NK-92 treated with Interleukin-12 subunit alpha and Interleukin-12 subunit beta, amount 100 ng/mL, for 24 hours (cell line): ENCODE measurements at regions not wholly inside any gene's neighbourhood (a gene's known extent, or its start where the extent isn't known, plus 50 kb on each side); places are given as distances from the start of the nearest gene placed in this dataset.
"Not testable (repeated sequence)": the region's sequence is repeated elsewhere in the genome, so short reads cannot be mapped to it uniquely, and the experiment has no call there.

ENCODE experiments used
- DNase-seq: peaks from one replicate; lab custom pipeline; 2025; lab: John Stamatoyannopoulos, UW

DNA sequence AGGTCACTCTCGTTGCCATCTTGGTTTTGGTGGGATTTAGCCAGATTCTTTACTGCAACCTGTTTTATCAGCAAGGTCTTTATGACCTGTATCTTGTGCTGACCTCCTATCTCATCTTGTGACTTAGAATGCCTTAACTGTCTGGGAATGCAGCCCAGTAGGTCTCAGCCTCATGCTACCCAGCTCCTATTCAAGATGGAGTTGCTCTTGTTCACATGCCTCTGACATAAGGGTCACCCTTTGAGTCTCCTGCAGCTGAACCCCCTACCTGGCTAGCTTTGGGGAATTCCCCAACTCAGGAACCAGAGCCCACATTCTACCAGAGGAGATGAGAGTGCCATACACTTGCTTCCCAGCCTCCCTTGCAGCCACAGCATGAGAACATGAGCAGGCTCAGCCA is 123.0 kb upstream of the ARHGEF3 start:
- DNase-seq = not testable (repeated sequence)

GRCh38 chr3:56923526-56924224 is 121.9 kb upstream of the ARHGEF3 start:
- DNase-seq = no peak

DNA sequence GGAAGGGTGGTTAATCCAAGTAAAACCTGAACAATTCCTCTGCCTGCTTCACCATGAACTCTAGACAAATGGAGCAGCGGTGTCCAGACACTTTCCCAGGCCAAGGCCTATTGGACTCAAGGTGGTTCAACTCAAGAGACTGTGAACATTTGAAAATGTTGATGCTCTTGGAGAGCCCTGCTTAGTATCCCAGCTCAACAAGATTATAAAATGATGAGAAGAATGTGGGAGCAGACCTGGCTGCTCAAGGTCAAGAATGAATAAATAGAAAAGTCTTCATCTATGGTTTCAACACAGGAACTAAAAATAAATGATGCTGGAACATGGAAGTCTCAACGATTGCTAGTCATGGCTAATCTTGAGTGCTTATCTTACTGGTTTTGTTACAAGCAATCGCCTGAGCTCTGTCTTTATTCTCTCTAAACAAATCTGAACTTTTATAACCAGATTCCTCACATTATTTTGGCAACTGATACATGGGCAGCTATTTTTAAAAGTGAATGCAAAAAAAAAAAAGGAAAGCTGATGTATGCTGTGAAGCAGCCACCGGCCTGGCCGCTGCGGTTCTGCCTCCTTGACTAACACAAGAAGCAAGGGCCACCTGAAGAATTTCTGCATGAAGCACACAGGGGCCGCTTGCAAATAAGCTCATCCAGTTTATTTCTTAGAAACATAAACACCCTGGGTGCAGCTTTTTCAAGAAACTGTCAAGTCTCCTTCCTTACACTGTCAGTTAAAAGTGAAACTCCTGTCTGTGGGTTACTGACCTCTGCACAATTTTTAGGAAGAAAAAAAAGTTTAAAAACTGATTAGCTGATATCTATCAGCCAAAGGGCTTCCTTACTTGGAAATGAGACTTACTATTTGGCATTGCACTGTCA is 120.1 kb upstream of the ARHGEF3 start:
- peak; percentile 4 for DNase-seq

- DNase-seq = no peak
These were observed 118.0 kb upstream of the ARHGEF3 start for GRCh38 chr3:56919797-56920195.

DNA sequence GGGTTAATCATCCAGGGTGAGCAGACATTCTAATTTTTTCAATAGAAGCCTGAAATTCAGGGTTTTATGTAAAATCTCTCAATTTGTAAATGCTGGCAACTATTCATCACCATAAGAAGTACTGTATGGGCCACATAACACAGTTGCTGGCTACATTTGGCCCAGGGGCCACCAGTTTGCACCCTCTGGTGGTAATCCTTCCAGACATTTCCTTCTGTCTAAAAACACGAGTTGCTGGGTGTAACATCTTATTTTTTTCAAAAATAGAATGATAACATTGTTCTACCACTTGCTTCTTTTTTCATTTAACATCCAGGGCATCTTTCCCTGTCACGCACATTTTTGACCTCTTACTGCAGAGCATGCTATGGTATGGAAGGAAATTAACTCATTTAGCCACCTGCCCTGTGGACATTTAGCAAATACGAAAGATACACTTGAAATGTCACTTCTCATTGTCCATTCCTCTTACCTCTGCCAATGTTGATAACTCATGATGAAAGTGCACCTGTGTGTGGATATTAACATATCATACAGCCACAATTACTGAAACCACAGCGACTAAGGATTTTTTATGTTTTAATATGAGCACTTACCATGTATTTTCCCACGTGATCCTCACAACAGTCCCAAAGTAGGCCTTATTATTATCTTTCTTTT is 117.5 kb upstream of the ARHGEF3 start:
- no peak for DNase-seq

GRCh38 chr3:56918111-56918568 is 116.4 kb upstream of the ARHGEF3 start:
- no peak for DNase-seq

- DNase-seq = no peak
These were observed 115.8 kb upstream of the ARHGEF3 start for GRCh38 chr3:56917361-56918110.

GRCh38 chr3:56916716-56917360 is 115.1 kb upstream of the ARHGEF3 start:
- DNase-seq = no peak

- peak; percentile 26 for DNase-seq
These were observed 114.3 kb upstream of the ARHGEF3 start for GRCh38 chr3:56915966-56916586.

DNA sequence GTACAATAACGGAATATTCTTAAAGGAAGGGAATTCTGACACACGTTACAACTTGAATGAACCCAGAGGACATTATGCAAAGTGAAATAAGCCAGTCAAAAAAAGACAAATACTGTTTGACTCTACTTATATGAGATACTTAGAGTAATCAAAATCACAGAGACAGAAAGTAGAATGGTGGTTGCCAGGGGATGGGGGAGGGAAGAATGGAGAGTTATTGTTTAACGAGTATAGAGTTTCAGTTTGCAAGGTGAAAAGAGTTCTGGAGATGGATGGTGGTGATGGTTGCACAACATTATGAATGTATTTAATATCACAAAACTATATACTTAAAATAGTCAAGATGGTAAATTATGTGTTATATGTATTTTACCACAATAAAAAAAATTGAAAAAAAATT is 112.9 kb upstream of the ARHGEF3 start:
- DNase-seq = no peak

DNA sequence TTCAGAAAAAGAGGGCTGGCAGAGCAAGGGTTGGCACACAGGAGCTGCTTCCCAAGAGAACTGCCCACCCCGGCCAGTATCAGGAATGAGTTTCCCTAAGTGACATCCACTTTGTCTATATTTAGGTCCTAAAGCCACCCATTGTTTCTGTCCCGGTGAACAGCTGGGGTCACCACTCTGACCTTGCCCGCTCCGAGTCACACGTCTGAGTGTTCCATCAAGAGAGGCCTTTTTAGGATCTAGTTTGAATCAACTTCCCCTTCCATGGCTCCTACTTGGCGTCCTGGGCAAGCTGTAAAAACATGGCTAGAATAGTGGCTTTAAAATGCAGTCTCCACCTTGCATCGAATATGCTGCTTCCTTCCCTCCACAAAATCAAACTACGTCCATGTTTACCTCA is 109.6 kb upstream of the ARHGEF3 start:
- DNase-seq = no peak

DNA sequence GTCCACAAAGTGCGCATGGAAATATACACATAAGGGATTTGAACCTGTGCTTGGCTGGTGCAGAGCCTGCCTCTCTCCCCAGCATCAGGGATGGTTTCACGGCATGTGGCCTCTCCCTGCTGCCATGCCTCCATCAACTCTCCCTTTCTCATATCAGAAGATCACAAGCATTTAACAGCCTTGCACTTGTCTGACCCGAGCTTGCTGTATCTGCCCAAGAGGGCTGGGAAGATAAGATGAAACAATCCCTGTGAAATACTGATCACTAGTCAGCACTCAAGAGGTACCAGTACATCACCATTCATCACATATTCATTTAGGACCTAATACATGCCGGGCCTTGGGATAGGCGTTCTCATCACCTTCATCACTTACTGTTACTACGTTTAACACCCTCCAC is 107.6 kb upstream of the ARHGEF3 start:
- DNase-seq = no peak

DNA sequence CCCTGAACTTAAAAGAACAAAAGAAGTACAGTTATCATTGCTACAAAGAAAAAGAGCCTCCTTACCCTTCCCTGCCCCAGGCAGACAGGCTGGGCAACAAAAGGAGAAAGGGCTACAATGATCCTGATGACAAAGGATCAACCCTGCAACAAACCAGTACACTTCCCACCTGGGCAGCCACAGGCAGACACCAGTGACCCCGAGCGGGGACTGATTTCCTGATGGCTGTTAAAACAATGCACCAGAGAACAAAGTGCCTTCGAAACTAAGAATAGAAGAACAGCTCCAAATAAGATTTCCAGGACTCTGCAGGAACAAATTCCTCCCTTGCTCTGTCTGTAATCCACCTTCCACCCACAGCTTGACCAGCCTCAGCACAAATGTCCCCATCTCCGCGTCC is 106.3 kb upstream of the ARHGEF3 start:
- DNase-seq = no peak

GRCh38 chr3:56904552-56905215 is 102.9 kb upstream of the ARHGEF3 start:
- DNase-seq = no peak

- no peak for DNase-seq
These were observed 101.6 kb upstream of the ARHGEF3 start for GRCh38 chr3:56903231-56903782.

DNA sequence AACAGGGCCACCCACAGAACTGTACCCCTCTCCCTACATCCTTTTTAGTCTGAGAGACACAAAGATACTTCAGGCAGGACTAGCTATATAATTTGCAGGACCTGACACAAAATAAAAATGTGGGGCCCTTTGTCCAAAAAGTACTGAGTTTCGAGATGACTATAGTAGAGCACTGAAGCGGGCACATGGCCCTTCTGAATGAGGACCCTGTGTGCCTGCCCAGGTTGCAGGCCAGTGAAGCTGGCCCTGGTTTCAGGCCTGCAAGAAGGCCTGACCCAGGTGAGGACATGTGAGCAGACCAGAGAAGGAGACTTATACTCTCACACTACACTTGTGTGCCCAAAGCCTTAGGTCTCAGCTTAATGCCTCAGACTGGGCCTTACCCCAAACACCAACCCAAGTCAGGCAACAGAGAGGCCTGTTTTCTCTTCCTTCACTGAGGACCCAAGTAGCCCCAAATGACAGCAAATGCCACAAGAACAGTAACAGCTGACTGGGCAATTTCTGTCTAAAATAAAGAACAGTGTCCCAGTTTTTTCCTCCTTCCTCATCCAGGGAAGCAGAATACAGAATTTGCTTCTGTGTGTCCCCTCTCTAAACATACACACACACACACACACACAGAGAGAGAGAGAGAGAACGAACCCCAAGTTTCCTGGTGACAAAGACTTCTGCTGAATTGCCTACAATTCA is 100.9 kb upstream of the ARHGEF3 start:
- DNase-seq = no peak

GRCh38 chr3:56900801-56901200 is 99.1 kb upstream of the ARHGEF3 start:
- DNase-seq = no peak

GRCh38 chr3:56899851-56900250 is 98.1 kb upstream of the ARHGEF3 start:
- DNase-seq = no peak

- no peak for DNase-seq
These were observed 97.3 kb upstream of the ARHGEF3 start for GRCh38 chr3:56899078-56899477.

DNA sequence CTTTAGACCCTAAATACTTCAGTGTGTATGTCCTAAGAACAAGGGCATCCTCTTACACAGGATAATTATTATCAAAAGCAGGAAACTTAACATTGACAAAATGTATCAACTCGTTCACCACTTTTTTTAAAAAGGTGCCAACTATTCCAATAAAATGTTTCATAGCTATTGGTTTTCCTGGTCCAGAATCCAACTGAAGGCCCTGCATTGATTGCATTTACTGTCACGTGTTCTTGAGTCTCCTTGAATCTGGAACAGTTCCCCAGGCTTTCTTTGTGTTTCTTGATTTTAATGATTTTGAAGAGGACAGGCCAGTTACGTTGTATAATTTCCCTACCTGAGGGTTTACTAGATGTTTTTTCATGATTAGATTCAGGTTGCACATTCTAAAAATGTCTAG is 94.6 kb upstream of the ARHGEF3 start:
- no peak for DNase-seq
